ENCODE measurements at regions not wholly inside any gene's neighbourhood (a gene's known extent, or its start where the extent isn't known, plus 50 kb on each side); places are given as distances from the start of the nearest gene placed in this dataset.
"Not testable (repeated sequence)": the region's sequence is repeated elsewhere in the genome, so short reads cannot be mapped to it uniquely, and the experiment has no call there.

DNA sequence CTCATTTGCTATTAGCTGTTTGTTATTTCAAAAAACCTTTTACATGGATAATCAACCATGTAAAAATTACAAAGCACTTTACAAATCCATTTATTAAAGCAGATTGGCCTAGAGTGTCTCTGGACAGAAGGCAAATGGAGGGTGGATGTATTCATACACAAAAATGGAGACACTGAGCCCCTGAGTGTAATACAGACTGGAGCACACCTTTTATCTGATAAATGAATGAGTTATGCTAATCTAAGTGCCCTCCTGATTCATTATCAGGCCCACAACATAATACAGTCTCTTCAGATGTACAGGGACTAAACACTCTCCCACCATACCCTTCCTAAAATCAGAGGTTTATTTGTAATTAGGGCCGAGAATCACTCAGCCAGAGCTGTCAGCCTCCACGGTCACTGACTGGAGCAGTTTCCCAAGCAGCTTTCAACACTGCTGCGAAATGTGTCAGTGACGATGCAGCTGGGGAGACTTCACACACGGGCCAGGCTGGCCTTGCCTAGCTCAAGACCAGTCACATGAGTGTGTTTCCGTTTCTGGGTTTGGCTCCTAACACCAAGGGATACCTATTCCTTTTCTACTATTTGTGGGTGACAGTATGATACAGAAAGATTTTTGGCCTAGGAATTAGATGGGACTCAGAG is 271.8 kb downstream of the ZIC1 start:
- no peak for FAIRE-seq
- no peak for DNase-seq (ENCODE audit: insufficient read length, low spot score)
- no peak for TF ChIP-seq POLR2AphosphoS5 (IDR thresholded peaks at IDR 0.05; ENCODE audit: low read depth, low read length)

DNA sequence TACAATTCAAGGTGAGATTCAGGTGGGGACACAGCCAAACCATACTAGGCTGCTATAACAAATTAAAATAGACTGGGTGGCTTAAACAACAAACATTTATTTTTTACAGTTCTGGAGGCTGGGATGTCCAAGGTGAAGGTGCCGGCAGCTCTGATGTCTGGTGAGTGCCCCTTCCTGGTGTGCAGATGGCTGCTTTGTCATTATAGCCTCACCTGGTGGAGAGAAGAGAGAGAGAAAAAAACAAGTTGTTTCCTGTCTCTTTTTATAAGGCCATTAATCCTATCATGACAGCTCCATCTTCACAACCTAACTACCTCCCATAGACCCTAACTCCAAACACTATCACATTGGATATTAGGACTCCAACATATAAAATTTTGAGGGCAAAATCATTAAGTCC is 279.7 kb downstream of the ZIC1 start:
- DNase-seq (ENCODE audit: insufficient read length, low spot score) (no peak), FAIRE-seq (no peak)
- TF ChIP-seq TAF1 (IDR thresholded peaks at IDR 0.05; ENCODE audit: low read depth, low read length) (no peak), SPI1 (IDR thresholded peaks at IDR 0.05; ENCODE audit: low read depth, low read length) (no peak), PAX5 (IDR thresholded peaks at IDR 0.05; ENCODE audit: insufficient read depth, low read length, severe bottlenecking) (no peak), POU2F2 (IDR thresholded peaks at IDR 0.05; ENCODE audit: low read depth, low read length) (no peak), POLR2AphosphoS5 (IDR thresholded peaks at IDR 0.05; ENCODE audit: low read depth, low read length) (no peak), POLR2A (IDR thresholded peaks at IDR 0.05; ENCODE audit: low read depth, low read length) (no peak)

- no peak for TF ChIP-seq PAX5 (IDR thresholded peaks at IDR 0.05; ENCODE audit: insufficient read depth, low read length, severe bottlenecking)
- TF ChIP-seq TAF1 (IDR thresholded peaks at IDR 0.05; ENCODE audit: low read depth, low read length), result no peak
- no peak for TF ChIP-seq POU2F2 (IDR thresholded peaks at IDR 0.05; ENCODE audit: low read depth, low read length)
- no peak for TF ChIP-seq SPI1 (IDR thresholded peaks at IDR 0.05; ENCODE audit: low read depth, low read length)
- no peak for TF ChIP-seq POLR2A (IDR thresholded peaks at IDR 0.05; ENCODE audit: low read depth, low read length)
- no peak for TF ChIP-seq POLR2AphosphoS5 (IDR thresholded peaks at IDR 0.05; ENCODE audit: low read depth, low read length)
- no peak for DNase-seq (ENCODE audit: insufficient read length, low spot score)
- no peak for FAIRE-seq
Observed at GRCh38 chr3:147699175-147699838, 290.1 kb downstream of the ZIC1 start.

GRCh38 chr3:147701195-147701594 is 292.0 kb downstream of the ZIC1 start:
- FAIRE-seq (no peak), DNase-seq (ENCODE audit: insufficient read length, low spot score) (no peak)
- no peak for TF ChIP-seq PAX5 (IDR thresholded peaks at IDR 0.05; ENCODE audit: insufficient read depth, low read length, severe bottlenecking)
- TF ChIP-seq SPI1 (IDR thresholded peaks at IDR 0.05; ENCODE audit: low read depth, low read length), result no peak
- no peak for TF ChIP-seq POLR2A (IDR thresholded peaks at IDR 0.05; ENCODE audit: low read depth, low read length)
- no peak for TF ChIP-seq POLR2AphosphoS5 (IDR thresholded peaks at IDR 0.05; ENCODE audit: low read depth, low read length)
- TF ChIP-seq POU2F2 (IDR thresholded peaks at IDR 0.05; ENCODE audit: low read depth, low read length), result no peak
- TF ChIP-seq TAF1 (IDR thresholded peaks at IDR 0.05; ENCODE audit: low read depth, low read length), result no peak

DNA sequence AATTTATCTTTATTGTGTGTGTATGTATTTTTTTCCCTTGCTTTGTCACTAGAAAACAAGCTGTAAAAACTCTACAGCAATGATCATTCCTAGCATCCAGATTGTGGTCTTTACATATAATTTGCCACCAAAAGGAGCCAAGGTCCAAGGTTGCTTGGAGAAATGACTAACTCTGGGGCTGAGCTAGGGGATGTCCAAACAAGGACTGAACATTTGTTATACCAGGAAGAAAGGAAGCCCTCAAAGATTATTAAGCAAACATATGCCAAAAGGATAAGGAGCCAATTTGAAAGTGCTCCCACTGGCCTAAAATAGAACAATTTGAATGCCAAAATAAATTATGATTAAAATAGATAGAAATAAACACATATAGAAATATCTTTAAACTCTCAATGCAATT is 293.3 kb downstream of the ZIC1 start:
- TF ChIP-seq POLR2AphosphoS5 (IDR thresholded peaks at IDR 0.05; ENCODE audit: low read depth, low read length), result no peak
- no peak for TF ChIP-seq PAX5 (IDR thresholded peaks at IDR 0.05; ENCODE audit: insufficient read depth, low read length, severe bottlenecking)
- TF ChIP-seq TAF1 (IDR thresholded peaks at IDR 0.05; ENCODE audit: low read depth, low read length), result no peak
- no peak for TF ChIP-seq POU2F2 (IDR thresholded peaks at IDR 0.05; ENCODE audit: low read depth, low read length)
- TF ChIP-seq POLR2A (IDR thresholded peaks at IDR 0.05; ENCODE audit: low read depth, low read length), result no peak
- no peak for TF ChIP-seq SPI1 (IDR thresholded peaks at IDR 0.05; ENCODE audit: low read depth, low read length)
- FAIRE-seq (no peak), DNase-seq (ENCODE audit: insufficient read length, low spot score) (no peak)

GRCh38 chr3:147705651-147706051 is 296.5 kb downstream of the ZIC1 start:
- DNase-seq (ENCODE audit: insufficient read length, low spot score) (no peak), FAIRE-seq (no peak)
- no peak for TF ChIP-seq POLR2AphosphoS5 (IDR thresholded peaks at IDR 0.05; ENCODE audit: low read depth, low read length)

GRCh38 chr3:147710753-147711152 is 301.6 kb downstream of the ZIC1 start:
- not testable (repeated sequence) for DNase-seq (ENCODE audit: insufficient read length, low spot score); FAIRE-seq

DNA sequence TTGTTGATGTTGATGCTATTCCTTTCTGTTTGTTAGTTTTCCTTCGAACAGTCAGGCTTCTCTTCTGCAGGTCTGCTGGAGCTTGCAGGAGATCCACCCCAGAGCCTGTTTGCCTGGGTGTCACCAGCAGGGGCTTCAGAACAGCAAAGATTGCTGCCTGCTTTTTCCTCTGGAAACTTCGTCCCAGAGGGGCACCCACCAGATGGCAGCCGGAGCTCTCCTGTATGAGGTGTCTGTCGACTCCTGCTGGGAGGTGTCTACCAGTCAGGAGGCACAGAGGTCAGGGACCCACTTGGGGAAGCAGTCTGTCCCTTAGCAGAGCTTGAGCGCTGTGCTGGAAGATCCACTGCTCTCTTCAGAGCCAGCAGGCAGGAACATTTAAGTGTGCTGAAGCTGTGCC is 303.2 kb downstream of the ZIC1 start:
- FAIRE-seq (no peak), DNase-seq (ENCODE audit: insufficient read length, low spot score) (no peak)
- TF ChIP-seq POU2F2 (IDR thresholded peaks at IDR 0.05; ENCODE audit: low read depth, low read length), result no peak
- no peak for TF ChIP-seq PAX5 (IDR thresholded peaks at IDR 0.05; ENCODE audit: insufficient read depth, low read length, severe bottlenecking)
- no peak for TF ChIP-seq POLR2A (IDR thresholded peaks at IDR 0.05; ENCODE audit: low read depth, low read length)
- no peak for TF ChIP-seq TAF1 (IDR thresholded peaks at IDR 0.05; ENCODE audit: low read depth, low read length)
- no peak for TF ChIP-seq SPI1 (IDR thresholded peaks at IDR 0.05; ENCODE audit: low read depth, low read length)
- no peak for TF ChIP-seq POLR2AphosphoS5 (IDR thresholded peaks at IDR 0.05; ENCODE audit: low read depth, low read length)

DNA sequence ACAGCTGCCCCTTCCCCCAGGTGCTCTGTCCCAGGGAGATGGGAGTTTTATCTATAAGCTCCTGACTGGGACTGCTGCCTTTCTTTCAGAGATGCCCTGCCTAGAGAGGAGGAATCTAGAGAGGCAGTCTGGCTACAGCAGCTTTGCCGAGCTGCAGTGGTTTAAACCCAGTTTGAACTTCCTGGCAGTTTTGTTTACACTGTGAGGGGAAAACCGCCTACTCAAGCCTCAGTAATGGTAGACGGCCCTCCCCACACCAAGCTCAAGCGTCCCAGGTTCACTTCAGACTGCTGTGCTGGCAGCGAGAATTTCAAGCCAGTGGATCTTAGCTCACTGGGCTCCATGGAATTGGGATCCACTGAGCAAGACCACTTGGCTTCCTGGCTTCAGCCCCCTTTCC is 303.6 kb downstream of the ZIC1 start:
- not testable (repeated sequence) for DNase-seq (ENCODE audit: insufficient read length, low spot score); FAIRE-seq

- DNase-seq (ENCODE audit: insufficient read length, low spot score), result no peak
- TF ChIP-seq TAF1 (IDR thresholded peaks at IDR 0.05; ENCODE audit: low read depth, low read length) (no peak), POLR2A (IDR thresholded peaks at IDR 0.05; ENCODE audit: low read depth, low read length) (no peak), POLR2AphosphoS5 (IDR thresholded peaks at IDR 0.05; ENCODE audit: low read depth, low read length) (no peak), SPI1 (IDR thresholded peaks at IDR 0.05; ENCODE audit: low read depth, low read length) (no peak), POU2F2 (IDR thresholded peaks at IDR 0.05; ENCODE audit: low read depth, low read length) (no peak), PAX5 (IDR thresholded peaks at IDR 0.05; ENCODE audit: insufficient read depth, low read length, severe bottlenecking) (no peak)
- FAIRE-seq, result no peak
Observed at GRCh38 chr3:147713234-147714133, 304.3 kb downstream of the ZIC1 start.

Measured in GM12891 (cell line).